ENCODE measurements at regions not wholly inside any gene's neighbourhood (a gene's known extent, or its start where the extent isn't known, plus 50 kb on each side); places are given as distances from the start of the nearest gene placed in this dataset.
"Not testable (repeated sequence)": the region's sequence is repeated elsewhere in the genome, so short reads cannot be mapped to it uniquely, and the experiment has no call there.

- DNase-seq = no peak
Measured at GRCh38 chr10:4177791-4178190, 392.8 kb upstream of the KLF6 start.

GRCh38 chr10:4176500-4177281 lies 391.7 kb upstream of the KLF6 start:
- no peak for DNase-seq

- no peak for DNase-seq
Measured at GRCh38 chr10:4174197-4174596, 389.2 kb upstream of the KLF6 start.

GRCh38 chr10:4170633-4171314 lies 385.8 kb upstream of the KLF6 start:
- no peak for DNase-seq

- DNase-seq = no peak
Measured at GRCh38 chr10:4170181-4170580, 385.2 kb upstream of the KLF6 start.

- no peak for DNase-seq
Measured at GRCh38 chr10:4169448-4169847, 384.4 kb upstream of the KLF6 start.

GRCh38 chr10:4167216-4167615 lies 382.2 kb upstream of the KLF6 start:
- DNase-seq = no peak

GRCh38 chr10:4162571-4163286 lies 377.7 kb upstream of the KLF6 start:
- DNase-seq = no peak

- DNase-seq = no peak
Measured at GRCh38 chr10:4159173-4159572, 374.2 kb upstream of the KLF6 start.

- no peak for DNase-seq
Measured at GRCh38 chr10:4154191-4154715, 369.2 kb upstream of the KLF6 start.

- no peak for DNase-seq
Measured at GRCh38 chr10:4151466-4151865, 366.5 kb upstream of the KLF6 start.

GRCh38 chr10:4150676-4151075 lies 365.7 kb upstream of the KLF6 start:
- DNase-seq = no peak

GRCh38 chr10:4149460-4149859 lies 364.5 kb upstream of the KLF6 start:
- not testable (repeated sequence) for DNase-seq

GRCh38 chr10:4147245-4147644 lies 362.2 kb upstream of the KLF6 start:
- no peak for DNase-seq

- no peak for DNase-seq
Measured at GRCh38 chr10:4144817-4145216, 359.8 kb upstream of the KLF6 start.

GRCh38 chr10:4141471-4141870 lies 356.5 kb upstream of the KLF6 start:
- DNase-seq = no peak

GRCh38 chr10:4138146-4138721 lies 353.2 kb upstream of the KLF6 start:
- DNase-seq = no peak

GRCh38 chr10:4137299-4137698 lies 352.3 kb upstream of the KLF6 start:
- no peak for DNase-seq

- DNase-seq = no peak
Measured at GRCh38 chr10:4136121-4136520, 351.1 kb upstream of the KLF6 start.

- DNase-seq = no peak
Measured at GRCh38 chr10:4132216-4132556, 347.2 kb upstream of the KLF6 start.

- peak; percentile 44 to 45 for DNase-seq
Measured at GRCh38 chr10:4131407-4132215, 346.6 kb upstream of the KLF6 start.

GRCh38 chr10:4130685-4131084 lies 345.7 kb upstream of the KLF6 start:
- DNase-seq = no peak
